ENCODE measurements at regions not wholly inside any gene's neighbourhood (a gene's known extent, or its start where the extent isn't known, plus 50 kb on each side); places are given as distances from the start of the nearest gene placed in this dataset.

GRCh38 chr11:28505232-28505631 lies 397.0 kb downstream of the METTL15 start:
- no peak for DNase-seq

- DNase-seq, result no peak
Measured at GRCh38 chr11:28504555-28505110, 396.4 kb downstream of the METTL15 start.

DNA sequence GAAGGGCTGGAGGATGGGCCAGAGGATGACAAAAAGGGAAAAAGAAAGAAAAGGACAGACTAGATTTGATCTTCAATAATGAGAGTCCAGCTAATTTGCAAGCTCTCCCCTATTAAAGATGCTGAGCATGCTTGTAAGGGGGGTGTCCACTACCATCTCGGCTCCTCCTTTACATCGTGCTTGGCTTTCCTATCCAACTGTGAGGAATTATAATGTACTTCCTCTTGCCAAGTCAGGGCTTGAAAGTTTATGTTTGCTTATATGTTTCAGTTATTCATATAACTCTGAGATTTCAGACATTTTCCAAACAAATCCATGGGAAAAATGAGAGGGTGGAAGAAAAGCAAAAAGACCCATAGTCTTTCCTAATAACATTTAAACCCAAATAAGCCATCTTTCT lies 387.1 kb downstream of the METTL15 start:
- DNase-seq, result no peak

DNA sequence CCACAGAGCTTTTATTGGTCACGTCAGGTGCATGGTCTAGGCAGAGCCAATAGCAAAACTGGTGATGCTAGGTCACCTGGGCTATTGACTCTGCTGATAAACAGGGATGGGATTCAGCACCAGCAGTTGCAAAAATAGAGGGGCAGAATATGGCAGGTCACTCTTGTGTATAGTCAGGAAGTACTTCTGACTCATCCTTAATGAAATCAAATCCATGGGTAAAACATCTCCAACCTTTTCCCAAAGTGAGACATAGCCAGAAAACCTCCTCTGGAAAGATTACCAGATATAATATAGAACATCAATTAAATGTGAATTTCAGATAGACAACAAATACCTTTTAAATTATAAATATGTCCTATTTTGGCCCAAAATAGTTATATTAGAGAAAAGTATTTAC lies 383.2 kb downstream of the METTL15 start:
- DNase-seq, result no peak

DNA sequence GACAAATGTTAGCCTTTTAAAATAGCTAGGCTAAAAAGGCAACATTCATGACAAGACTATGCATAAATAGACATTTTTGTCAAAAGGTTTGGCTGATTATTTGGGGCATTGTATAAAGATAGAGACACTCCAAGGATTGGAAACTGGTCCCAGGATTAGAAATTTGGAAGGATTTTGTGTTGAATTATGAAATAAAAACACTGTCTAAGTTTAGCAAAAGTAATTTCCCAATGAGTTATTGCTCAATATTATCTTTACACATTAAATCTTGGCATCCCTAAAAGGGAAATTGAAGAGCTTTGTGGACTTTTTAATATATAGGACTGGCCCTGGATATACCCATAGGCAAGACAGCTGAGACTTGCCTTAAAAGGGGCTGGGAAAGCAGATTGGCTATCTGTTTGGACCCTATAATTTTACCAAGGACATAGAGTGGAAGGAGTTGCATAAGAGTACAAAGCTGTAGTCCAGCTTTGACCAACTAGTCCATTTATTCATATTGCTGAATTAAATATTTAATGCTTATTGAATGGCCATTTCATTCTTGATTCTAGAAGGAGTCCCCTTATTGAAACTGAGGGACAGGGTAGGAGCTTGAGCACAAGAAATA lies 382.7 kb downstream of the METTL15 start:
- no peak for DNase-seq

DNA sequence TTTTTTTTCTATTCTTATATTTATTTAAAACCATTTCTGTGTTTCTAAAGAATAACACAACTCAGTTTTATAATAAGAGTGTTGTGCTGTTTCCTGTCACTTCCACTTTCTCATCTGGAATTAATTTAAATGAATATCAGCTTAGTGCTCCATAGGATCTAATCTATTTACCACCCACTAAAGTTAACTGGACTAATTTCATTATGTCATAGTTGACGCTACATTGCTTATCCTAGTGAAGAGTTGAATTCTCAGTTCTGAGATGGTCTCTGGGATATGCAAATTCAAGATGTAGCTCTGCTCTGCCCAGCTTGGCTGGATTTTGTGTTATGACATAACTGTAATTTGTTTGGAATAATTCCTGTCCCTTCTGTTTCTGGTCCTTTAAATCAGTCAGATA lies 380.1 kb downstream of the METTL15 start:
- no peak for DNase-seq

- DNase-seq, result no peak
Measured at GRCh38 chr11:28483072-28483867, 375.1 kb downstream of the METTL15 start.

DNA sequence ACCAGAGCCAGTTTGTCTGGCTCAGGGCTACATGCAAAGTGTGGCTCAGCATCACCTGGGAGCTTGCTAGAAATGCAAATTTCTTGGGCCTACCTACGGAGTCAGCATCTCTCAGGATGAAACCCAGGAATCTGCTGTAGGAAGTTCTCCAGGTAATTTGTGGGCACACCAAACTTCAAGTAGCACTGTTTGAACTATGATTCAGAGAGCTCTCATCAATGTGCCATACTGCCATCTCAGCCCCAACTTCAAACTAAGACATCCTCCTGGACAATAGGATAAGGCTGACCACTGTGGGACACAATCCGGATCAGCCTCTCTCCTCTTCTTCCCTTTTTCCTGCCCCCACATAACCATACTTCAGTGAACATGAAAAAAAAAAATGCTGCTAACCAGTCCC lies 374.5 kb downstream of the METTL15 start:
- no peak for DNase-seq

DNA sequence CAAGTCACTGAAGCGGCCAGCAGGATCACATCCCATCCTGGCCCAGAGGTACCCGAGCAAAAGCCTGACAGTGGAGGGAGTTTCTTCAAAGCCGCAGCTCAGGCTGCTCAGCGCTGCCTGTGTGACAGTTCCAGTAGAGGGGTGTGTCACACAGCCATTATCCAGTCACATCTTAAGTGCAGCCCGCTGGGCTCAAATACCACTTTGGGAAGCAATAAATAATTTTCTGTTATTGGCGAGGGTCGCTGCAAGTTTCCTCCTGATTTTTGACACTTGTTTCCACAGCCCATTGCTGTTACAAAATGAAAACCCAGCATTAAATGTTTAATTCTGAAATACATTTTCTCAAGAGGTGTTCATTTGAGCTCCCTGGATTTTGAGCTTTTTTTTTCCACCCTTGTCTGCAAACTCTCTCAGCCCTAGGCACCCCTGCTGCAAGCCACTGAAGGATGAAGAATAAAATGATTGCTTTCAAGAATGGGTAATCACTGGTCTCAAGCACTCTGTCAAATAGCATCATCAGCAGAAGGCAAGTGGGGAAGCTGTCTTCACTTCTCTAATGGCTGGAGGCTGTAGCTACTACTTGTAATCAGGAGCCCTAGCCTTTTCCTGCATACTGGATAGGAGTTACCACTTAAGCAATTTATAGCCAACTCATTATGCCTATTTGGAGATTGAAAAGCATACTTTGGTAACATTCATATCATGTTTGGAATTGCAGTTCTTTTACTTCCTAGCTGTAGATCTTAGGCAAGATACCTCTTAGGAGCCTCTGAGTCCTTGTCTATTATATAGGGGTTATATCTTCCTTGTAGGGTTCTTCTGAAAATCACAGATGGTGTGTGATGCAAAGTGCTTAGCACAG lies 373.7 kb downstream of the METTL15 start:
- DNase-seq, result no peak

- DNase-seq, result no peak
Measured at GRCh38 chr11:28480406-28480805, 372.2 kb downstream of the METTL15 start.

GRCh38 chr11:28476864-28477263 lies 368.7 kb downstream of the METTL15 start:
- DNase-seq, result no peak

GRCh38 chr11:28476049-28476448 lies 367.9 kb downstream of the METTL15 start:
- DNase-seq, result no peak

DNA sequence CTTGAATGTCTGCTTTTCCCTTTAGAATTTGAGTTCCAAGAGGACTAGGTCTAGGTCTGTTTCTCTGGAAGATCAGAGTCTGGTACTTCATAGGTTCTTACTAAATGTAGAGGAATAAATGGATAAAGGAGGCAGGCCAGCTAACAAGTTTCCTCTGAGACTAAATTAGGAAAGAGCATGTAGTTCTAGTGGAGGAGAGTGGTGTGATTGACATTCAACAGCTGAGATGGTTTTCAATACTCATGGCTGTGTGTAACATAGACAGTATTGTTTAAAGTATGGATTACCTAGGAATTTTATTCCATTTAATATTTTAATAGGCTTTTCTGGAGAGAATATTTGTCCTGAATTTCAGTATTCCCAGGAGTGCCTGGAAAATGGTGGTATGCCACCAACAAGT lies 364.7 kb downstream of the METTL15 start:
- DNase-seq, result no peak

- DNase-seq, result no peak
Measured at GRCh38 chr11:28471537-28471936, 363.3 kb downstream of the METTL15 start.

DNA sequence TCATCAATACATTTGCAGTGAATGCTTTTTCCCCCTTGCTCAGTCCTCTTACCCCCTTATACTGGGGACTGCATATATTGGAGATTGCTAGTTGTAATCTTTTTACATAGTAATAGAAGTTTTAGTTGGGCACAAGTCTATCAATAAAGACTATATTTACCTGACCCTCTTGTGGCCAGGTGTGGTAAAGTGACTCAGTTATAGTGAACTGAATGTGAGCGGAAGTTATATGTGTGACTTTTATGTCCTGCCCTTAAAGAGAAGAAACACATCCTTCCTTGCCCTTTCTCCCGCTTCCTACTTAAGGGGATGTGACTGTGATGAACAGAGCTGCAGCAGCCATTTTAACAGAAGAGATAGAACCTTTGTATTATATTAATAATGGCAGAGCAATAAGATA lies 362.0 kb downstream of the METTL15 start:
- no peak for DNase-seq

- no peak for DNase-seq
Measured at GRCh38 chr11:28466506-28466905, 358.3 kb downstream of the METTL15 start.

DNA sequence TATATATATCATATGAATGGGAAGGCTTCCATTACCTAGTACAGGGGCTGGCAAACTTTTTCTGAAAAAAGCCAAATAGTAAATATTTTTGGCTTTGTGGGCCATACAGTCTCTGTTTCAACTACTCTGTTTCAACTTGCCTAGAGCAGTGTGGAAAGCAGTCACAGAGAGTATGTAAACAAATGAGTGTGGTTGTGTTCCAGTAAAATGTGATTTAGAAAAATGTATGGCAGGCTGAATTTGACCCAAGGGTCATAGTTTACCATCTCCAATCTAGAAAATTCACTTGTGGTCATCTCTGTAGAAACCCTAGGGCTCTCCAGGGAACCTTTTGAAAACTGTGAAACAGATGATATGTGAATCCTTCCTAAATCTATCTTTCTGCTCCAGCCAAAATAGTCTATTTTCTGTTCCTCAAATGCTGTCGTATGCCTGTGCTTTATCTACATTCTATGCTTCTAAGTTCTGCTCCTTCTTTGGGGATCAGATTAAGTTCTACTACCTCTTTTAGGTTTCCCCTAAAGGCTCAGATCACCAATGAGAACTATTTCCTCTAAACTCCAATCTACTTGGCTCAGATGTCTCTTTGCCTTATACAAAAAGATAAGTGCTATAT lies 356.2 kb downstream of the METTL15 start:
- no peak for DNase-seq

- DNase-seq, result no peak
Measured at GRCh38 chr11:28463826-28464225, 355.6 kb downstream of the METTL15 start.

DNA sequence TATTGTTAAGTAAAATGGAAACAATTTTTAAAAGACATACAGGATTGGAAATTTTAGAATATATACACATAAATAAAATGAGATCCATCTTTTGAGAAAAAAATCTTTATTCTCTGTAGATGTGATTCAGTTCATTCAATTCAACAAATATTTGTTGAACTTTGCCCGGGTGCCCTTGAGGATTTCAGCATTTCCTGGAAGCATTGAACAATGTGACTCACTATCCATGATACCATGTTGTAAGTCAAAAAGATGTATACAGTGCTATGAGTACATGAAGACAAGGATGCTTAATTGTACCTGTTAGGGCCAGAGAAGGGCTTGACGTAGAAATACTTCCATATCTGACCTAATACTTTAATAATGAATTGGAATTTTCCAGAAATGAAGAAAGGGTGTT lies 353.7 kb downstream of the METTL15 start:
- no peak for DNase-seq

DNA sequence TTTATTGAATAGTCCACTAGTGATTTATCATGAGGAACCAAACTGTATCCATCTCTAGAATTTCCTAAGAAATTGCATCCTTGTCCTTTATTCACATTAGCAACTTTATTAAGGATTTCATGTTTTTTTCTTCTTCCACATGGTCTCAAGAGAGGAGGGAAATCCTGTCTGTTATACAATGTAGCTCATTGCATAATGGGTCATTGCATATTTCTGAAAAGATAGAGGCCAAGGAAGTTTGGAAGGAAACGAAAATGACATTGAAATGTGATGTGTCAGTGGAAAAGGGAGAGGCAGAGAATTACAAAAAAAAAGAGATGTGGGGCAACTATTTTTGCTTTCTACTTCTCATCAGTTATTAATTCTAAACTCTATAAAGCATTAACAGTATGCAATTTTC lies 353.1 kb downstream of the METTL15 start:
- DNase-seq, result no peak

GRCh38 chr11:28460348-28460747 lies 352.2 kb downstream of the METTL15 start:
- DNase-seq, result no peak

DNA sequence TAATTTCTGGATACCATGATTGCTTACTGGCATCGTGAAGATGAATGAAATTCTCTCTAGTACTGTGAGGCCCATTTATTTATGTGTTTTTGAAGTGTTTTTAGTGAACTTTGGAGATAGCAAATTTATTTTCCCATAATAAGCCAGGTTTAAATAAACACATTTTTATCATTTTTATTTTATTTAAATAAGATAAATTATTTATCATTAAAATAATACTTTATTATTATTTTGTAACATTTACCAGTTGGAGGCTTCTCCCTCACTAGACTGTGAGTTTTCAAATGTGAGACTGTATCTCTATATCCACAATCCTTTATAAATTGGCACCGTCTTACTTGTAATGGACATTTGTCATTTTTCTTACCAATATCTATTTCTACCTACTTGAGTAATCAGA lies 351.7 kb downstream of the METTL15 start:
- no peak for DNase-seq

DNA sequence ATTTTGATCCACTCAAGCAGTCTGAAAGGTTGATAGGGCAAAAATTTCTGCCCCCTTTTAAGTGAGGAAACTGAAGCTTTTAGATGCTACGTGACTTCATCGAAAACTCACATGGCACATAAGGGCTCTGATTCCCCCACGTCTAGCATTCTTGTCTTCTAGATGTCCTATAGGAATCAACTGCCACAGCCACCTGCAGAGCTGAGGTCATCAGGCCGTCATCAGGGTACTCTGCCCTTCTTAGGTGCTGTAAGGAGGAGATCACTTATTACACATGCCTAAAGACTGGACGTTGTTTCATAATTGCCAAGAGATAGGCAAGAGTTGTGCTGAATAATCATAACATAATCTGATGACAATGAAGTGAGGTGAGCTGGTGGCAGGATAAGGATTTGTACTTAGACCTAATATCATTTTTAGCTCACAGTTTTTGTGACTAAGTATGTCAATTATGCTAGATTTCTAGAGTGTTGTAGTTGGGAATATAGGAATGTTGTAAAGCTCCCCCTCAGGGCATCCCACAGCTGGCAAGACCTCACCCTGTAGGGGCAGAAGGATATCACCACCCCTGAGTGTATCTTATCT lies 349.4 kb downstream of the METTL15 start:
- no peak for DNase-seq

All from CD4-positive, alpha-beta T cell treated with Interleukin-4 for 1 hour (primary cell).